GM10248 (cell line): ENCODE measurements at regions not wholly inside any gene's neighbourhood (a gene's known extent, or its start where the extent isn't known, plus 50 kb on each side); places are given as distances from the start of the nearest gene placed in this dataset.

Experiments
- CTCF ChIA-PET: fragments of 300-600 bp; sonication (Branson Sonifier 250); formaldehyde crosslinking; extraction: SDS; loops from one replicate; lab custom pipeline; 2021; ENCODE audit warnings: antibody characterized with exemption; lab: Yijun Ruan, JAX
- POLR2A ChIA-PET: fragments of 350-650 bp; sonication (Branson Sonifier 250); formaldehyde crosslinking; extraction: SDS; loops from one replicate; lab custom pipeline; 2020; ENCODE audit warnings: antibody characterized with exemption; lab: Yijun Ruan, JAX
- DNase-seq: peaks from one replicate; pipeline ENCODE4 v3.0.0; 2012; ENCODE audit errors: extremely low spot score
- TF ChIP-seq, protein P1 (sequence below): IDR thresholded peaks from 2 replicates; pipeline ENCODE4 v1.5.1; 2012; ENCODE audit warnings: mild to moderate bottlenecking, low read depth; ENCODE audit errors: extremely low read depth, missing control alignments, control extremely low read depth

DNA sequence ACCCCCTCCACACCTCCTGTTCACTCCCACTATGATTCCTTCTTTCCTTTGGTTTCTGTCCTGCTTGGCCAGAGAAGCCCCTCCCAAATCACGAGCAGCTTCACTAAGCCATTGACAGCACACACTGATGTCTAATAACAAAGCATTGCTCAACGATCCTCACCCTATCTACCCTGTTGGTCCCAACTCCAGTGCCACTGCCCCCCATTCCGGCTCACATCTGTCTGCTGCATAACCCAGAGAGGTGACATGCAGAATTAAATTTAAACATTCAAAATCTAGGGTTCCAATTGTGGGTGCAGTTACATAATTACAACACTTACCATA, 236.9 kb downstream of the TTLL7 start:
- no peak for DNase-seq
- ChIA-PET POLR2A (no interaction called here), CTCF (no interaction called here)
- TF ChIP-seq, protein P1, sequence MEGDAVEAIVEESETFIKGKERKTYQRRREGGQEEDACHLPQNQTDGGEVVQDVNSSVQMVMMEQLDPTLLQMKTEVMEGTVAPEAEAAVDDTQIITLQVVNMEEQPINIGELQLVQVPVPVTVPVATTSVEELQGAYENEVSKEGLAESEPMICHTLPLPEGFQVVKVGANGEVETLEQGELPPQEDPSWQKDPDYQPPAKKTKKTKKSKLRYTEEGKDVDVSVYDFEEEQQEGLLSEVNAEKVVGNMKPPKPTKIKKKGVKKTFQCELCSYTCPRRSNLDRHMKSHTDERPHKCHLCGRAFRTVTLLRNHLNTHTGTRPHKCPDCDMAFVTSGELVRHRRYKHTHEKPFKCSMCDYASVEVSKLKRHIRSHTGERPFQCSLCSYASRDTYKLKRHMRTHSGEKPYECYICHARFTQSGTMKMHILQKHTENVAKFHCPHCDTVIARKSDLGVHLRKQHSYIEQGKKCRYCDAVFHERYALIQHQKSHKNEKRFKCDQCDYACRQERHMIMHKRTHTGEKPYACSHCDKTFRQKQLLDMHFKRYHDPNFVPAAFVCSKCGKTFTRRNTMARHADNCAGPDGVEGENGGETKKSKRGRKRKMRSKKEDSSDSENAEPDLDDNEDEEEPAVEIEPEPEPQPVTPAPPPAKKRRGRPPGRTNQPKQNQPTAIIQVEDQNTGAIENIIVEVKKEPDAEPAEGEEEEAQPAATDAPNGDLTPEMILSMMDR = no peak

DNA sequence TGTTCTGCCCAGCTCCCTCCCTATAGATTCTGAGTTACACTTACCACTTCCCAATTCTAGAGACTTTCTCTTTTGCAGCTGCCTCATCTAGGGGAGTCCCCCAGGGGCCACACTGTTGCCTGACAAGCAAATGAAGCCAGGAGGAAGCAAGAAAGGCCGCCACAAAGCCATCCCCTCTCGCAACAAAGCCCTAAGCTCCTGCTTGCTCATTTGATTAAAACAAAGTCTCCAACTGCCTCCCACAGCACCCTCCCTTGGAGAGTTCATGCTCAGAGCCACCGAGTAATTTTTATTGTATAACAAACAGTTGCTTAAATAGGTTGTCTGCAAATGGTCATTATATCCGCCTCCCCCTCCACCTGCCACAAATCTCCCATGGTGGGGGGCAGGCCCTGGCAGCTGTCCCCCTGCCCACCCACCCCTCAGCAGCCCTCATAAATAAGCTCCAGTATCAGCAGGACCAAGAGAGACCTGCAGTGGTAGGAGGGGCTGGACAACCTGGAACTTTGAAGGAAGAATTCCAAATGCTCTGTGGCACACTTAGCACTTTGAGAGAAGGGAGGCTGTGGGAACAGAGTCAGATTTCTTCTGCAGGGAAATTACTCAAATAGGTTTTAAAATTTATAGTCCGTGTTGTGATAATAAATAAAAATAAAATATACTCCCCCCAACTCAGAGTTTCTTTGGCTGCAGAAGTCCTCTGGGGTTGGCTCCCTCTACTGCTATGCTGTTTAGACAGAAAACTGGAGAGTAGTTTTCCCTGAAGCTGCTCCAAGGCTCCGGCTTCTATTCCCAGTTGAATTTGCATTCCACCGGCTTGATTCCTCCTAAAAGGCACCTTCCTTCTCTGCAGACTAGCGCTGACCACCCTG, 237.5 kb downstream of the TTLL7 start:
- ChIA-PET POLR2A (no interaction called here), CTCF (interaction anchor here (1.1 to 1.3 kb wide), 2 partner anchors 8 to 16 kb away, joined by 3 to 4 read pairs; no protein-coding TSS in a partner anchor)
- peak; percentile 74 for DNase-seq
- TF ChIP-seq, protein P1 = peak; percentile 13

DNA sequence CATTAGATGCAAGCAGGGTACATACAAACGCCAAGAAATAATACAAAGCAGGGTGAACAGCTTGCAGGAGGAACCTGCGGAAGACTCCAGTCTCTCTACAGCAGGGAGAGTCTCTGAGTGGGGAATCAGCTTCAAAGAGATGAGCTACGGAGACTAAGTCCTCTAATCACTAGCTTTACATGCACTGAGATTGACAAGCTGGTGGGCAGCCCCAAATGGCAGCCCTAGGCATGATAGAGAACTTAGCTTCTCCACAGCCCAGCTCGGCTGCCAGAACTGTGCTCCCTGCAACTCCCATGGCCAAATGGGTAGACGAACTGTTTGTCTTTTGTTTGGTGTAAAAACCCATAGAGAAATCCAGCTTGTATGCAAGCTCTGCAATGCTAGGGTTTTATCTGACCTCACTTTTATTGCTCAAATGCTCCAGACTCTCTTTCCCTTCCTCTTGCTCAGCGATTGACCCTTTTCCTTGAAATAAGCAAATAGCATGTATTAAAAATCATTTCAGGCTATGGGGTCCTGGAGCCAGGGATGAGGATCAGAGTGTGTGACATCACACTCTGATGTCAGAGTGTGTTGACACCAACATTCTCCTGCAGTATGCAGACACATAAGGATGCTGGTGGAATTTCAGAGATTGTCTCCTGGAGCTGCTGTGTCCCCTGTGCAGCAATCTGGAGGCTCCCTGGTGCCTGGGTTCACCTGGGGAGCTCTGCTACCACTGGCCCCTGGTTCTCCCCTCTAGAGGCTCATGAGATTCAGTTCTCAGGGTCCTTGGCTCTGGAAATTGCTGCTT, 238.5 kb downstream of the TTLL7 start:
- DNase-seq = no peak
- CTCF ChIA-PET = interaction anchor here (1.1 to 1.3 kb wide), 2 partner anchors 9 to 17 kb away, joined by 3 to 4 read pairs; no protein-coding TSS in a partner anchor
- TF ChIP-seq, protein P1 = no peak
- POLR2A ChIA-PET = no interaction called here

DNA sequence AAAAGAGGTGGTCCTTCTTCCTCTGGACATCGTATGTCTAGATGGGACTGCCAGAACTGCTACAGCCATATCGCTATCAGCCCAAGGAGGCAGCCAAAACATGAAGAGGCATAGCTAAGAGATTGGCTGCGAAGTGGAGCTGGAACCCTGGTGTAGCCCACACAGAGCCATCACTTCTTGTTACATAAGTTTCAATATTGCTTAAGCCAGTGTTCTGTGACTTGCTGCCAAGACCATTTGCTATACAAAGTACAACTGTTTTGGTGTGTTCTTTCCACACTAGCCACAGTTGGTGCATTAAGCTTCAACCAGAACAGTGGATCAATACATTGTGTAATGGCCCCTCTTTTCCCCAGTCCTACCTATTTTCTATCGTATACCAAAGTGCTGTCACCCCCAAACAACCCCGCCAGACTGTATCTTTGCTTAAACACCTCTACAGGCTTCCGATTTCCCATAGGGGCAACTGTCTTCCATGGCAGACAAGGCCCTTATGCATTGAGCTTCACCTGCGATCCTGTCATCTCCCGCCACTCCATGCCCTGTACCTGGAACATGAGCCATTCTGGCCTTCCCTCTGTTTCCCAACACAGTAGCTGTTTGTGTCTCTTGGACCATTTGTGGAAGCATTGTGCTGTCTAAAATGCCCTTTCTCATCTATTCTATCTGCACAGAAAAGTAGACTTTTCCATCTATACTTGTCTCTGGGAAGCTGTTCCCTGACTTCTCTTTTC, 241.8 kb downstream of the TTLL7 start:
- no peak for DNase-seq
- CTCF ChIA-PET = no interaction called here
- TF ChIP-seq, protein P1 = no peak
- POLR2A ChIA-PET = no interaction called here

DNA sequence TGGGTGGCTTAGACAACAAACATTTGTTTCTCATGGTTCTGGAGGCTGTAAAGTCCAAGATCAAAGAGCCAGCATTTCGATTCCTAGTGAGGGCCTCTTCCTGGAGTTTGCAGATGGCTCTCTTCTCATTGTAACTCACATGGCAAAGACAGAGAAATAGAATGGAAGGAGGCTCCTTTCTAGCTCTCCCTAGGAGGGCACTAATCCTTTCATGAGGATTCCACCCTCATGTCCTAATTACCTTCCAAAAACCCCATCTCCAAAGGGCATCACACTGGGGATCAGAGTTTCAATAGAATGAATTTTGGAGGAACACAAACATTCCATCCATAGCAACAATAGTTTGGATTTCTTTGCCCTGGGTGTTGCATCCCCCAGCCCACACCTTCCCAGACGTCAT, 247.3 kb downstream of the TTLL7 start:
- DNase-seq = no peak
- CTCF ChIA-PET = interaction anchor here (0.6 to 2.1 kb wide), 3 partner anchors 9 to 12 kb away, joined by 3 to 8 read pairs (median 3); no protein-coding TSS in a partner anchor
- POLR2A ChIA-PET = no interaction called here
- TF ChIP-seq, protein P1 = no peak

DNA sequence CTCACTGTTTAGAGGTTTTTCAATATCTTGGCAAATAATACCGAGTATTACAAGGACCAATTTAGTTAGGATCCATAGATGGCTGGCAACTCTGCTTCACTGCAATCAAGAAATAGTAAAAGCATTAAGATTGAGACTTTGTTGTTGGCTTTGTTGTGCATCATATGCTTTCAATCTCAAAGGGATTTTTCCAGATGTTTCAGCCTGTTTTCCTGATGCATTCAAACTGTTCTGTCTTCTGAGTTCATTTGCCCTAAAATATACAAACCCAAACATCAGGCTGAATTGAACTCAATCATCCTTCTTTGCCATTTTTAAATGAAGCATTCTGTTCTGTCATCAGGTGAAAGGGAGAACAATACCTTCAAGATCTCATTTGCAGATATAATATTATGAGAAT, 248.7 kb downstream of the TTLL7 start:
- TF ChIP-seq, protein P1 = no peak
- CTCF ChIA-PET = interaction anchor here (1.2 to 2.1 kb wide), 2 partner anchors 9 to 11 kb away, joined by 3 to 8 read pairs; no protein-coding TSS in a partner anchor
- DNase-seq = no peak
- POLR2A ChIA-PET = no interaction called here
